Endothelial cell of umbilical vein (primary cell): ENCODE measurements at regions not wholly inside any gene's neighbourhood (a gene's known extent, or its start where the extent isn't known, plus 50 kb on each side); places are given as distances from the start of the nearest gene placed in this dataset.

Experiments
- BruUV-seq: library from RNA; stranded (reverse); fragments of 400-500 nt; replicated peaks from 2 replicates; lab custom pipeline; 2021; lab: Mats Ljungman, UMichigan
- CTCF ChIA-PET: fragments of 300-600, 350-600 bp; sonication (Branson Sonifier 250); formaldehyde crosslinking; loops from one replicate; lab custom pipeline; 2021; ENCODE audit warnings: antibody characterized with exemption, inconsistent platforms; lab: Charles Lee
- POLR2A ChIA-PET: fragments of 300-600, 350-600 bp; sonication (Branson Sonifier 250); formaldehyde crosslinking; loops from one replicate; lab custom pipeline; 2021; ENCODE audit warnings: antibody characterized with exemption, inconsistent platforms; lab: Charles Lee
- DNase-seq: peaks from one replicate; pipeline ENCODE4 v3.0.0-alpha.2; 2011; ENCODE audit warnings: low read depth, low spot score
- FAIRE-seq: peaks from 2 replicates; lab custom pipeline; 2011; peaks lifted over from hg19 to GRCh38; lab: Jason Lieb, UNC
- H2AFZ ChIP-seq: 2 replicates; pipeline ENCODE4 v1.6.0; 2012; ENCODE audit warnings: low read depth, low read length, control low read depth, inconsistent platforms
- H3K27ac ChIP-seq: 2 replicates; pipeline ENCODE4 v1.5.1; 2011; ENCODE audit warnings: low read depth, mild to moderate bottlenecking, control low read depth, low read length, moderate library complexity; ENCODE audit not compliant: insufficient read depth
- H3K27me3 ChIP-seq, 2 experiments: 2 replicates each; pipeline versions ENCODE4 v1.6.0 to v1.6.1; 2011; ENCODE audit warnings: low read length in 2 of 2, mixed read lengths in 1 of 2; ENCODE audit not compliant: control insufficient read depth in 2 of 2, insufficient read depth in 2 of 2
- H3K36me3 ChIP-seq, 2 experiments: 2 replicates in 1 of 2; 3 replicates in 1 of 2; pipeline ENCODE4 v1.5.1; 2011; ENCODE audit warnings: low read length in 2 of 2, mild to moderate bottlenecking in 1 of 2, moderate library complexity in 1 of 2; ENCODE audit not compliant: control insufficient read depth in 2 of 2, insufficient read depth in 2 of 2; ENCODE audit errors: extremely low read depth in 1 of 2
- H3K4me1 ChIP-seq: 3 replicates; pipeline ENCODE4 v1.5.1; 2011; ENCODE audit warnings: mild to moderate bottlenecking, low read length; ENCODE audit not compliant: control insufficient read depth, insufficient read depth; ENCODE audit errors: extremely low read depth
- H3K4me2 ChIP-seq: 2 replicates; pipeline ENCODE4 v1.6.1; 2011; ENCODE audit warnings: low read length, control low read depth, mixed read lengths; ENCODE audit not compliant: insufficient read depth
- H3K4me3 ChIP-seq, 3 experiments: fragments of 200-600 bp in 1 of 3; sonication (generic), shearing (Covaris generic) in 1 of 3; replicated peaks in 1 of 3; 2 replicates each; pipeline ENCODE4 v1.5.1; 2011 to 2016; ENCODE audit warnings: control low read depth in 3 of 3, low read length in 3 of 3, mild to moderate bottlenecking in 2 of 3, inconsistent platforms in 1 of 3, low read depth in 1 of 3, moderate library complexity in 1 of 3; ENCODE audit not compliant: insufficient read depth in 1 of 3
- H3K79me2 ChIP-seq: 2 replicates; pipeline ENCODE4 v1.6.0; 2012; ENCODE audit warnings: low read length, inconsistent platforms; ENCODE audit not compliant: control insufficient read depth, insufficient read depth
- H3K9ac ChIP-seq: replicated peaks from 2 replicates; pipeline ENCODE3; 2011; ENCODE audit warnings: low read length, control low read depth; ENCODE audit not compliant: insufficient read depth; ENCODE audit errors: extremely low read depth
- H3K9me1 ChIP-seq: replicated peaks from 3 replicates; pipeline ENCODE4 v1.6.0; 2011; ENCODE audit warnings: mild to moderate bottlenecking, low read length; ENCODE audit not compliant: control insufficient read depth, insufficient read depth; ENCODE audit errors: extremely low read depth
- H3K9me3 ChIP-seq: replicated peaks from 2 replicates; pipeline ENCODE4 v1.5.1; 2012; ENCODE audit warnings: low read length, inconsistent platforms; ENCODE audit not compliant: control insufficient read depth, insufficient read depth
- H4K20me1 ChIP-seq: replicated peaks from 2 replicates; pipeline ENCODE3; 2011; ENCODE audit warnings: mild to moderate bottlenecking, low read length; ENCODE audit not compliant: control insufficient read depth, insufficient read depth; ENCODE audit errors: extremely low read depth
- EZH2 ChIP-seq: IDR thresholded peaks from 2 replicates; pipeline ENCODE4 v1.6.1; 2012; ENCODE audit warnings: borderline replicate concordance, low read depth, mild to moderate bottlenecking, moderate library complexity, low read length, inconsistent platforms; ENCODE audit not compliant: severe bottlenecking
- FOS ChIP-seq: IDR thresholded peaks from 2 replicates; pipeline ENCODE4 v1.6.1; 2011; ENCODE audit warnings: mild to moderate bottlenecking, low read length, moderate library complexity, borderline replicate concordance; ENCODE audit not compliant: insufficient read depth
- GATA2 ChIP-seq: IDR thresholded peaks from 2 replicates; pipeline ENCODE4 v1.7.0; 2011; ENCODE audit warnings: low read depth, mild to moderate bottlenecking, moderate library complexity, mixed read lengths, low read length; ENCODE audit not compliant: insufficient read length, insufficient read depth
- JUN ChIP-seq: IDR thresholded peaks from 2 replicates; pipeline ENCODE4 v1.6.1; 2011; ENCODE audit warnings: borderline replicate concordance, low read depth; ENCODE audit not compliant: insufficient read length, insufficient read depth
- MYC ChIP-seq: IDR thresholded peaks from one replicate; pipeline ENCODE4 v1.6.1; 2011; ENCODE audit warnings: mild to moderate bottlenecking, low read depth, low read length
- POLR2A ChIP-seq: IDR thresholded peaks from 2 replicates; pipeline ENCODE4 v1.6.1; 2012; ENCODE audit warnings: low read depth, mild to moderate bottlenecking, control low read depth, low read length
- POLR2AphosphoS5 ChIP-seq: IDR thresholded peaks from 2 replicates; pipeline ENCODE4 v1.6.1; 2012; ENCODE audit warnings: low read depth, mild to moderate bottlenecking, control low read depth, low read length, moderate library complexity; ENCODE audit not compliant: insufficient read depth
- dilution Hi-C: fragments of 300-500 bp; cut with MboI; formaldehyde crosslinking; loops from one replicate; pipeline ENCODE4 v1.15.0; 2019; ENCODE audit warnings: low sequenced_read_pairs; ENCODE audit not compliant: extremely low pct_ligation_motif_present
- intact Hi-C: fragments of 100-400 bp; cut with micrococcal nuclease; formaldehyde crosslinking; loops from one replicate; pipeline ENCODE4 v1.10.0; 2022
- TF ChIP-seq, protein P1 (sequence below), 2 donors: IDR thresholded peaks; 1 replicate in 1 of 2; 2 replicates in 1 of 2; pipeline ENCODE4 v1.5.1; 2011; ENCODE audit warnings: low read length in 2 of 2, mild to moderate bottlenecking in 2 of 2, moderate library complexity in 2 of 2, control low read depth in 1 of 2, inconsistent platforms in 1 of 2, low read depth in 1 of 2; ENCODE audit not compliant: insufficient read depth in 1 of 2; ENCODE audit errors: extremely low read depth in 1 of 2
- TF ChIP-seq, protein P2 (sequence below): IDR thresholded peaks from 2 replicates; pipeline ENCODE4 v1.6.1; 2011; ENCODE audit not compliant: insufficient read depth, insufficient read length

DNA sequence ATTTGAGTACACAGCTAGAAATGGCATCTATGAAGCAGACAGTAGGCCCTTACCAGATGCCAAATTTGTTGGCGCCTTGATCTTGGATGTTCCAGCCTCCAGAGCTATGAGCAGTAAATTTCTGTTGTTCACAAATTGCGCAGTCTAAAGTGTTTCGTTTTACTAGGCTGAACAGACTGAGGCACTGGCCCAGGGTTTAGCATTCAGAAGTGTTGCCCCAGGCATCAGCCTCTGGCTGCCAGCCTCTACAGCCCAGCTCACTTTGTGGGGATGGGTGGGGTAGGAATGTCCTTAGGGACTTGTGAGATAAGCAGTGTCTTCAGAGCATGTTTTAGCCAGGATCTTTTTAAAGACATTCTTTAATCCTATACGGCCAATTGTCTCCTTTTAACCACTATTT lies 51.5 kb upstream of the MGAT5 start:
- Histone ChIP-seq H3K36me3 (no peaks in the 10 kb centered on the region), H3K79me2 (peaks cover 18% of the 10 kb centered on the region), H3K27ac (no peak overlapping the region), H3K4me2 (no peak overlapping the region), H3K4me3 (no peak overlapping the region), H2AFZ (no peak overlapping the region), H3K27me3 (no peaks in the 10 kb centered on the region), H3K9ac (no peak overlapping the region), H4K20me1 (peaks cover 3% of the 10 kb centered on the region), H3K4me1 (peaks cover 20% of the 10 kb centered on the region), H3K9me1 (no peaks in the 10 kb centered on the region), H3K9me3 (no peaks in the 10 kb centered on the region)
- DNase-seq (no peak), FAIRE-seq (no peak)
- ChIA-PET POLR2A (no interaction called here), CTCF (interaction anchor here (0.9 to 2.8 kb wide), 3 partner anchors 84 to 248 kb away, joined by 3 to 14 read pairs (median 6); no protein-coding TSS in a partner anchor)
- dilution Hi-C loops (no loop called here), intact Hi-C loops (no loop called here)
- no peak for TF ChIP-seq EZH2
- no peak for TF ChIP-seq MYC
- no peak for TF ChIP-seq POLR2AphosphoS5
- no peak for TF ChIP-seq GATA2
- TF ChIP-seq POLR2A: no peak
- no peak for TF ChIP-seq JUN
- TF ChIP-seq, protein P1, sequence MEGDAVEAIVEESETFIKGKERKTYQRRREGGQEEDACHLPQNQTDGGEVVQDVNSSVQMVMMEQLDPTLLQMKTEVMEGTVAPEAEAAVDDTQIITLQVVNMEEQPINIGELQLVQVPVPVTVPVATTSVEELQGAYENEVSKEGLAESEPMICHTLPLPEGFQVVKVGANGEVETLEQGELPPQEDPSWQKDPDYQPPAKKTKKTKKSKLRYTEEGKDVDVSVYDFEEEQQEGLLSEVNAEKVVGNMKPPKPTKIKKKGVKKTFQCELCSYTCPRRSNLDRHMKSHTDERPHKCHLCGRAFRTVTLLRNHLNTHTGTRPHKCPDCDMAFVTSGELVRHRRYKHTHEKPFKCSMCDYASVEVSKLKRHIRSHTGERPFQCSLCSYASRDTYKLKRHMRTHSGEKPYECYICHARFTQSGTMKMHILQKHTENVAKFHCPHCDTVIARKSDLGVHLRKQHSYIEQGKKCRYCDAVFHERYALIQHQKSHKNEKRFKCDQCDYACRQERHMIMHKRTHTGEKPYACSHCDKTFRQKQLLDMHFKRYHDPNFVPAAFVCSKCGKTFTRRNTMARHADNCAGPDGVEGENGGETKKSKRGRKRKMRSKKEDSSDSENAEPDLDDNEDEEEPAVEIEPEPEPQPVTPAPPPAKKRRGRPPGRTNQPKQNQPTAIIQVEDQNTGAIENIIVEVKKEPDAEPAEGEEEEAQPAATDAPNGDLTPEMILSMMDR (IDR thresholded peaks at IDR 0.05; ENCODE audit: extremely low read depth in 1 of 2, insufficient read depth in 1 of 2, low read depth in 1 of 2, low read length in 2 of 2): no peak
- TF ChIP-seq, protein P2, sequence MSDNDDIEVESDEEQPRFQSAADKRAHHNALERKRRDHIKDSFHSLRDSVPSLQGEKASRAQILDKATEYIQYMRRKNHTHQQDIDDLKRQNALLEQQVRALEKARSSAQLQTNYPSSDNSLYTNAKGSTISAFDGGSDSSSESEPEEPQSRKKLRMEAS: no peak
- no peak for TF ChIP-seq FOS
- BruUV-seq: no TSS peak
